IPS-NIHi11 (cell line): ENCODE measurements at regions not wholly inside any gene's neighbourhood (a gene's known extent, or its start where the extent isn't known, plus 50 kb on each side); places are given as distances from the start of the nearest gene placed in this dataset.

Source experiments
- DNase-seq: peaks from one replicate; pipeline ENCODE4 v3.0.0; 2012; ENCODE audit warnings: mixed read lengths, low spot score

- no peak for DNase-seq
These were observed 63.9 kb upstream of the BARHL2 start for GRCh38 chr1:90780981-90781380.

GRCh38 chr1:90779573-90779972 is 62.5 kb upstream of the BARHL2 start:
- no peak for DNase-seq

- DNase-seq, result no peak
These were observed 61.4 kb upstream of the BARHL2 start for GRCh38 chr1:90778486-90778885.

- no peak for DNase-seq
These were observed 56.7 kb upstream of the BARHL2 start for GRCh38 chr1:90773812-90774211.

GRCh38 chr1:90768826-90769225 is 51.7 kb upstream of the BARHL2 start:
- DNase-seq, result no peak

GRCh38 chr1:90768098-90768497 is 51.0 kb upstream of the BARHL2 start:
- no peak for DNase-seq
